ENCODE measurements at regions not wholly inside any gene's neighbourhood (a gene's known extent, or its start where the extent isn't known, plus 50 kb on each side); places are given as distances from the start of the nearest gene placed in this dataset.

- no peak for DNase-seq (ENCODE audit: low read depth)
Observed at GRCh38 chr16:85376292-85377095, 236.6 kb upstream of the GSE1 start.

GRCh38 chr16:85377388-85378144 is 235.6 kb upstream of the GSE1 start:
- DNase-seq (ENCODE audit: low read depth) = no peak

- no peak for DNase-seq (ENCODE audit: low read depth)
Observed at GRCh38 chr16:85378145-85379040, 234.7 kb upstream of the GSE1 start.

- DNase-seq (ENCODE audit: low read depth) = no peak
Observed at GRCh38 chr16:85379041-85380001, 233.8 kb upstream of the GSE1 start.

GRCh38 chr16:85380002-85380395 is 233.1 kb upstream of the GSE1 start:
- no peak for DNase-seq (ENCODE audit: low read depth)

GRCh38 chr16:85380905-85381737 is 232.0 kb upstream of the GSE1 start:
- no peak for DNase-seq (ENCODE audit: low read depth)

- DNase-seq (ENCODE audit: low read depth) = no peak
Observed at GRCh38 chr16:85381738-85382592, 231.2 kb upstream of the GSE1 start.

GRCh38 chr16:85382717-85383118 is 230.4 kb upstream of the GSE1 start:
- DNase-seq (ENCODE audit: low read depth) = no peak

GRCh38 chr16:85383836-85384832 is 229.0 kb upstream of the GSE1 start:
- no peak for DNase-seq (ENCODE audit: low read depth)

GRCh38 chr16:85384833-85385462 is 228.2 kb upstream of the GSE1 start:
- DNase-seq (ENCODE audit: low read depth) = no peak

- DNase-seq (ENCODE audit: low read depth) = no peak
Observed at GRCh38 chr16:85385463-85386331, 227.4 kb upstream of the GSE1 start.

GRCh38 chr16:85386467-85387170 is 226.5 kb upstream of the GSE1 start:
- DNase-seq (ENCODE audit: low read depth) = no peak

GRCh38 chr16:85387171-85387507 is 226.0 kb upstream of the GSE1 start:
- no peak for DNase-seq (ENCODE audit: low read depth)

GRCh38 chr16:85387731-85388295 is 225.3 kb upstream of the GSE1 start:
- no peak for DNase-seq (ENCODE audit: low read depth)

- DNase-seq (ENCODE audit: low read depth) = no peak
Observed at GRCh38 chr16:85389679-85390470, 223.2 kb upstream of the GSE1 start.
